Esophagus squamous epithelium (tissue), 4 donors: ENCODE measurements at regions not wholly inside any gene's neighbourhood (a gene's known extent, or its start where the extent isn't known, plus 50 kb on each side); places are given as distances from the start of the nearest gene placed in this dataset.

ENCODE experiments used
- CTCF ChIP-seq, 6 experiments: fragments of 450-650 bp in 4 of 6; fragments of 200-600 bp in 2 of 6; sonication (generic) in 2 of 6; IDR thresholded peaks; one replicate each; pipeline ENCODE4 v1.5.1; 2016 to 2019; ENCODE audit warnings: antibody characterized with exemption in 6 of 6, mild to moderate bottlenecking in 4 of 6, moderate library complexity in 4 of 6
- POLR2A ChIP-seq, 4 donors: fragments of 450-650 bp; IDR thresholded peaks; one replicate each; pipeline ENCODE4 v1.6.1; 2017; ENCODE audit warnings: antibody characterized with exemption in 4 of 4, mild to moderate bottlenecking in 4 of 4, moderate library complexity in 3 of 4

DNA sequence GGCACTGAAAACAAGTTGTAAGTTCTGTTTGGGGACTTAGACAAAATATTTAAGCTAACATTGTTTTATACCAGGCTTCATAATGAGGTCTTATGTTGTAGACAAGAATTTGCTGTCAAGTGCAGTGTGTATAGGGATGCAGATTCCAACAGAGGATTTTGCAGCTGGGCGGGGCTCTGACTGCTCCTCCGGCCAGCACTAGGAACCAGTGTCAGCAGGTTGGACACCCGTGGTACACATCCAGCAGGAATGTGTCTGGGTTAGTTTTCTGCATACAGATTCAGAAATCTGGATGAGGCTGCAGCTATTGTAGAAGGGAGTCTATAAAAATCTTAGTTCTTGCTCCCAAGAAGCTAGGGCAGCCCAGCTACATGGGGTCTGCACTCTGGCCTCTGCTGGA lies 194.3 kb upstream of the RBM19 start:
- TF ChIP-seq CTCF (IDR thresholded peaks at IDR 0.05) (no peak), POLR2A (IDR thresholded peaks at IDR 0.05) (no peak)
